Astrocyte of the spinal cord (primary cell): ENCODE measurements at regions not wholly inside any gene's neighbourhood (a gene's known extent, or its start where the extent isn't known, plus 50 kb on each side); places are given as distances from the start of the nearest gene placed in this dataset.

Experiments used
- DNase-seq: peaks from one replicate; pipeline ENCODE4 v3.0.0; 2011; ENCODE audit warnings: low read depth, low spot score
- H3K4me3 ChIP-seq: 2 replicates; pipeline ENCODE4 v1.5.1; 2011; ENCODE audit warnings: low read depth, mild to moderate bottlenecking, low read length, moderate library complexity
- CTCF ChIP-seq: IDR thresholded peaks from 2 replicates; pipeline ENCODE4 v1.5.1; 2012; ENCODE audit warnings: low read depth, mild to moderate bottlenecking, low read length, inconsistent platforms
- in situ Hi-C: cut with HindIII; loops from 2 replicates; pipeline ENCODE4 v1.10.0; 2017; ENCODE audit warnings: low sequenced_read_pairs

- no peak overlapping the region for H3K4me3 ChIP-seq
- no peak for DNase-seq
- in situ Hi-C loops = no loop called here
- TF ChIP-seq CTCF = no peak
These were observed 223.8 kb upstream of the SATB1 start for GRCh38 chr3:18648868-18649462.

- no peak overlapping the region for H3K4me3 ChIP-seq
- TF ChIP-seq CTCF = no peak
- in situ Hi-C loops = no loop called here
- DNase-seq = no peak
These were observed 223.0 kb upstream of the SATB1 start for GRCh38 chr3:18648159-18648558.

GRCh38 chr3:18645619-18646018 is 220.5 kb upstream of the SATB1 start:
- in situ Hi-C loops = no loop called here
- no peak for TF ChIP-seq CTCF
- H3K4me3 ChIP-seq = no peak overlapping the region
- DNase-seq = no peak

GRCh38 chr3:18643281-18643680 is 218.1 kb upstream of the SATB1 start:
- no peak for TF ChIP-seq CTCF
- no peak overlapping the region for H3K4me3 ChIP-seq
- in situ Hi-C loops = no loop called here
- DNase-seq = no peak

GRCh38 chr3:18641916-18642315 is 216.8 kb upstream of the SATB1 start:
- TF ChIP-seq CTCF = no peak
- DNase-seq = no peak
- H3K4me3 ChIP-seq = no peak overlapping the region
- in situ Hi-C loops = no loop called here

- no peak for DNase-seq
- H3K4me3 ChIP-seq = no peak overlapping the region
- in situ Hi-C loops = no loop called here
- no peak for TF ChIP-seq CTCF
These were observed 210.1 kb upstream of the SATB1 start for GRCh38 chr3:18635215-18635614.

GRCh38 chr3:18634461-18634860 is 209.3 kb upstream of the SATB1 start:
- DNase-seq = no peak
- no peak overlapping the region for H3K4me3 ChIP-seq
- no peak for TF ChIP-seq CTCF
- in situ Hi-C loops = no loop called here
